B cell (primary cell): ENCODE measurements at regions not wholly inside any gene's neighbourhood (a gene's known extent, or its start where the extent isn't known, plus 50 kb on each side); places are given as distances from the start of the nearest gene placed in this dataset.

Experiments
- EZH2 ChIP-seq: IDR thresholded peaks from 2 replicates; pipeline ENCODE4 v1.6.1; 2012; ENCODE audit warnings: borderline replicate concordance, low read depth, mild to moderate bottlenecking, moderate library complexity, low read length; ENCODE audit not compliant: insufficient read depth, poor library complexity, severe bottlenecking
- TF ChIP-seq, protein P1 (sequence below): fragments of 200-600 bp; IDR thresholded peaks from one replicate; pipeline ENCODE4 v1.8.0; 2022; ENCODE audit warnings: antibody characterized with exemption, mild to moderate bottlenecking

DNA sequence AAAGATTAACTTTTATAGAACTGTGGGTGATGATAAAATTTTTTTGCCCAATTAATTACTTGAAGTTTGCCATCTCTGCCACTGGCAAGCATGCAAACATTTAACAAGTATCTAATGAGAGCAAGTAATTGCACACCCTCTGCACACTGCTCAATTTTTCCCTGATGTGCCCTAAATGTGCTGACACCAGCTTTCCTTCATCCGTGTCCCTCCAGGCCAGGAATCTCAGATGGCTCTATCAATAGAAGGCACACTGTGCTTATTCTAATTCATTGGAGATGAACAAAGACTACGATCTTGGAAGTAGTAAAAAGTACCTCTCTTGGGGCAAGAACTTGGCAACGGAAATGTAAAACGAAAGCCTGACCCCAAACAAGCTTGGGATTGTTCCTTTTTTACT is 212.1 kb downstream of the GPR37 start:
- TF ChIP-seq, protein P1, sequence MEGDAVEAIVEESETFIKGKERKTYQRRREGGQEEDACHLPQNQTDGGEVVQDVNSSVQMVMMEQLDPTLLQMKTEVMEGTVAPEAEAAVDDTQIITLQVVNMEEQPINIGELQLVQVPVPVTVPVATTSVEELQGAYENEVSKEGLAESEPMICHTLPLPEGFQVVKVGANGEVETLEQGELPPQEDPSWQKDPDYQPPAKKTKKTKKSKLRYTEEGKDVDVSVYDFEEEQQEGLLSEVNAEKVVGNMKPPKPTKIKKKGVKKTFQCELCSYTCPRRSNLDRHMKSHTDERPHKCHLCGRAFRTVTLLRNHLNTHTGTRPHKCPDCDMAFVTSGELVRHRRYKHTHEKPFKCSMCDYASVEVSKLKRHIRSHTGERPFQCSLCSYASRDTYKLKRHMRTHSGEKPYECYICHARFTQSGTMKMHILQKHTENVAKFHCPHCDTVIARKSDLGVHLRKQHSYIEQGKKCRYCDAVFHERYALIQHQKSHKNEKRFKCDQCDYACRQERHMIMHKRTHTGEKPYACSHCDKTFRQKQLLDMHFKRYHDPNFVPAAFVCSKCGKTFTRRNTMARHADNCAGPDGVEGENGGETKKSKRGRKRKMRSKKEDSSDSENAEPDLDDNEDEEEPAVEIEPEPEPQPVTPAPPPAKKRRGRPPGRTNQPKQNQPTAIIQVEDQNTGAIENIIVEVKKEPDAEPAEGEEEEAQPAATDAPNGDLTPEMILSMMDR, result no peak
- TF ChIP-seq EZH2, result no peak
